Endodermal cell (in vitro differentiated cells): ENCODE measurements at regions not wholly inside any gene's neighbourhood (a gene's known extent, or its start where the extent isn't known, plus 50 kb on each side); places are given as distances from the start of the nearest gene placed in this dataset.

Source experiments
- DNase-seq: peaks from one replicate; pipeline ENCODE4 v3.0.0-alpha.2; 2017
- H3K27ac ChIP-seq: 2 replicates; pipeline ENCODE4 v1.5.1; 2013; ENCODE audit warnings: mild to moderate bottlenecking, low read depth, low read length, moderate library complexity
- H3K27me3 ChIP-seq: 2 replicates; pipeline ENCODE4 v1.6.1; 2013; ENCODE audit warnings: mild to moderate bottlenecking, low read length, moderate library complexity; ENCODE audit not compliant: insufficient read depth, control insufficient read depth, poor library complexity, severe bottlenecking
- H3K36me3 ChIP-seq: 2 replicates; pipeline ENCODE4 v1.7.0; 2013; ENCODE audit warnings: mild to moderate bottlenecking, low read length, moderate library complexity; ENCODE audit not compliant: control insufficient read depth, insufficient read depth
- H3K4me1 ChIP-seq: one replicate; pipeline ENCODE4 v1.7.0; 2013; ENCODE audit warnings: low read length; ENCODE audit not compliant: control insufficient read depth, insufficient read depth
- H3K4me3 ChIP-seq: 2 replicates; pipeline ENCODE4 v1.5.1; 2013; ENCODE audit warnings: mild to moderate bottlenecking, low read length, moderate library complexity
- H3K9ac ChIP-seq: 2 replicates; pipeline ENCODE4 v1.6.1; 2013; ENCODE audit warnings: mild to moderate bottlenecking, low read length, moderate library complexity; ENCODE audit not compliant: poor library complexity, severe bottlenecking; ENCODE audit errors: extremely low read depth
- H3K9me3 ChIP-seq: 2 replicates; pipeline ENCODE4 v1.6.1; 2013; ENCODE audit warnings: mild to moderate bottlenecking, low read length, moderate library complexity; ENCODE audit not compliant: control insufficient read depth
- H3K27ac Mint-ChIP-seq: 2 replicates; pipeline ENCODE4 v1.8.0; 2020; ENCODE audit warnings: mixed read lengths
- H3K27me3 Mint-ChIP-seq: 2 replicates; pipeline ENCODE4 v1.8.0; 2021; ENCODE audit warnings: mild to moderate bottlenecking, mixed read lengths; ENCODE audit not compliant: insufficient read depth
- H3K36me3 Mint-ChIP-seq: 2 replicates; pipeline ENCODE4 v1.8.0; 2020; ENCODE audit warnings: low read depth, mixed read lengths
- H3K4me1 Mint-ChIP-seq: 2 replicates; pipeline ENCODE4 v1.8.0; 2020; ENCODE audit warnings: mixed read lengths
- H3K4me3 Mint-ChIP-seq: 2 replicates; pipeline ENCODE4 v1.8.0; 2020; ENCODE audit warnings: mild to moderate bottlenecking, moderate library complexity, mixed read lengths
- H3K9me3 Mint-ChIP-seq: 2 replicates; pipeline ENCODE4 v1.8.0; 2020; ENCODE audit warnings: mild to moderate bottlenecking, mixed read lengths
- WGBS, 2 experiments: methylation state at CpG; one replicate each; pipeline versions ENCODE4 v1.1.5 to v1.1.7; 2013; ENCODE audit warnings: missing lambda C conversion rate in 2 of 2, mixed read lengths in 1 of 2; ENCODE audit not compliant: insufficient coverage in 1 of 2, insufficient read length in 1 of 2; 5-methylcytosine and 5-hydroxymethylcytosine counted together
- TF ChIP-seq, protein P1 (sequence below): fragments of 200-600 bp; sonication (generic); conservative IDR thresholded peaks from 2 replicates; pipeline ENCODE4 v1.5.0; 2021; ENCODE audit warnings: antibody characterized with exemption, mild to moderate bottlenecking

DNA sequence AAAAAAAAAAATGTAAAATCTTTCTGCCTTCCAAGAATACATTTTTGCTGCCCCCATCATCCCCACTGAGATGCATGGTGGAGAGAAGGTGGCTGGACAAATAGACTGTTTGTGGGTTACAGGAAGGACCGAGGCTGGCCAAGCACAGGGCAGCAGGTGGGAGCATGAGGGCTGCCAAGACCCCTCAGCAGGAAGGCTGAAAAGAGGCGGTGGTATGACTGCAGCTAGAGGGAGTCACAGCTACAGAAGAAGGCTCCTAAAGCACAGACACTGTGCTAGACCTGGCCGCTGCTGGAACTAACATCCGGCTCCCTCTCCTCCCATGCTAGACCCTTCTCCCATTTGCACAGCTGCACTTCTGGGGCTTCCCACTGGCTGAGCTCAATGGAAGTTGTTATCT lies 289.6 kb downstream of the TCERG1L start:
- Mint-ChIP-seq H3K9me3 (no peaks in the 10 kb centered on the region), H3K27ac (no peak overlapping the region)
- 90 to 94% methylated on average over 3 to 4 of the region's 4 CpGs for WGBS, 2 experiments

DNA sequence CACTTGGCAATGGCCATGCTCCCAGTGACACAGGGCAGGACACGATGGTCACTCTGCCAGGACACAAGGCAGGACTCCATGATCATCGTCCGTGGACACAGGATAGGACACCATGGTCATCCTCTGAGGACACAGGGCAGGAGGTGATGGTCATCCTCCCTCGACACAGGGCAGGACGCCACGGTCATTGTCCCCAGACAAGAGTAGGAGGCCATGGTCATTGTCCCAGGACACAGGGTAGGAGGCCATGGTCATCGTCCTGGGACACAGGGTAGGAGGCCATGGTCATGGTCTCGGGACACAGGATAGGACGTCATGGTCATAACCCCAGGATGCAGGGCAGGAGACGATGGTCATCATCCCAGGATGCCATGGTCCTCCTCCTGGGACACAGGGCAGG lies 289.2 kb downstream of the TCERG1L start:
- no peak for DNase-seq
- Histone ChIP-seq H3K4me3 (no peak overlapping the region), H3K9ac (no peak overlapping the region), H3K4me1 (peaks cover 6% of the 10 kb centered on the region), H3K27ac (no peak overlapping the region), H3K36me3 (no peaks in the 10 kb centered on the region), H3K27me3 (no peaks in the 10 kb centered on the region), H3K9me3 (no peaks in the 10 kb centered on the region)
- Mint-ChIP-seq H3K36me3 (no peaks in the 10 kb centered on the region), H3K9me3 (no peaks in the 10 kb centered on the region), H3K27me3 (peaks cover 21% of the 10 kb centered on the region), H3K4me3 (no peak overlapping the region), H3K4me1 (peaks cover 23% of the 10 kb centered on the region), H3K27ac (no peak overlapping the region)
- WGBS, 2 experiments: 93 to 94% methylated on average over 10 of the region's 10 CpGs
- TF ChIP-seq, protein P1, sequence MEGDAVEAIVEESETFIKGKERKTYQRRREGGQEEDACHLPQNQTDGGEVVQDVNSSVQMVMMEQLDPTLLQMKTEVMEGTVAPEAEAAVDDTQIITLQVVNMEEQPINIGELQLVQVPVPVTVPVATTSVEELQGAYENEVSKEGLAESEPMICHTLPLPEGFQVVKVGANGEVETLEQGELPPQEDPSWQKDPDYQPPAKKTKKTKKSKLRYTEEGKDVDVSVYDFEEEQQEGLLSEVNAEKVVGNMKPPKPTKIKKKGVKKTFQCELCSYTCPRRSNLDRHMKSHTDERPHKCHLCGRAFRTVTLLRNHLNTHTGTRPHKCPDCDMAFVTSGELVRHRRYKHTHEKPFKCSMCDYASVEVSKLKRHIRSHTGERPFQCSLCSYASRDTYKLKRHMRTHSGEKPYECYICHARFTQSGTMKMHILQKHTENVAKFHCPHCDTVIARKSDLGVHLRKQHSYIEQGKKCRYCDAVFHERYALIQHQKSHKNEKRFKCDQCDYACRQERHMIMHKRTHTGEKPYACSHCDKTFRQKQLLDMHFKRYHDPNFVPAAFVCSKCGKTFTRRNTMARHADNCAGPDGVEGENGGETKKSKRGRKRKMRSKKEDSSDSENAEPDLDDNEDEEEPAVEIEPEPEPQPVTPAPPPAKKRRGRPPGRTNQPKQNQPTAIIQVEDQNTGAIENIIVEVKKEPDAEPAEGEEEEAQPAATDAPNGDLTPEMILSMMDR: no peak

More for the DNA sequence above, 289.6 kb downstream of the TCERG1L start:
- no peaks in the 10 kb centered on the region for H3K36me3 Mint-ChIP-seq
- H3K4me1 ChIP-seq: peaks cover 6% of the 10 kb centered on the region
- peaks cover 23% of the 10 kb centered on the region for H3K4me1 Mint-ChIP-seq
- no peaks in the 10 kb centered on the region for H3K36me3 ChIP-seq
- DNase-seq: no peak
- H3K27ac ChIP-seq: no peak overlapping the region
- TF ChIP-seq, protein P1: peak; percentile 52
- no peak overlapping the region for H3K9ac ChIP-seq
- H3K9me3 ChIP-seq: no peaks in the 10 kb centered on the region
- no peaks in the 10 kb centered on the region for H3K27me3 ChIP-seq
- no peak overlapping the region for H3K4me3 ChIP-seq
- H3K4me3 Mint-ChIP-seq: no peak overlapping the region
- H3K27me3 Mint-ChIP-seq: peaks cover 21% of the 10 kb centered on the region

DNA sequence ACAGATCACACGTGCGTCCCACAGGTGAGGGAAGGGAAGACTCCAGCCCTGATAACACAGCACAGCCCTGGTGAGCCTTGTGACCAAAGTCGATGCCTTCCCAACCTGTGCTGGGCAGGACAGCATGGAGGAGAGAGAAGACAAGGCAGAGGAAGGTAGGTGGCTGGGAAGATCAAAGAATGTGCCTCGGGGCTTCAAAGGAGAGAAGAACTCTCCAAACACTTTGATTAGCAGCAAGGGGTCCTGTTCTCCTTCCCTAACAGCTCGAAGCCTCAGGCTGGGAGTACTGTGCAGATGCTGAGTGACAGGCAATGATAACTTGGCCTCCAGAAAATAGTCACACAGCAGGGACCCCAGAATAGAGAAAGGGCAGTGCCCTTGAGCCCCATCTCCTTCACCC lies 288.5 kb downstream of the TCERG1L start:
- DNase-seq: no peak
- TF ChIP-seq, protein P1: no peak
- Histone ChIP-seq H3K4me1 (peaks cover 6% of the 10 kb centered on the region), H3K9ac (no peak overlapping the region), H3K9me3 (no peaks in the 10 kb centered on the region), H3K27me3 (no peaks in the 10 kb centered on the region), H3K36me3 (no peaks in the 10 kb centered on the region), H3K27ac (no peak overlapping the region), H3K4me3 (no peak overlapping the region)
- Mint-ChIP-seq H3K27ac (no peak overlapping the region), H3K9me3 (no peaks in the 10 kb centered on the region), H3K4me1 (peaks cover 21% of the 10 kb centered on the region), H3K27me3 (peaks cover 18% of the 10 kb centered on the region), H3K4me3 (no peak overlapping the region), H3K36me3 (no peaks in the 10 kb centered on the region)
- 76 to 95% methylated on average over 3 to 5 of the region's 5 CpGs for WGBS, 2 experiments
